Peyer's patch (tissue), 4 donors: ENCODE measurements at regions not wholly inside any gene's neighbourhood (a gene's known extent, or its start where the extent isn't known, plus 50 kb on each side); places are given as distances from the start of the nearest gene placed in this dataset.

ENCODE experiments used
- POLR2A ChIP-seq, 2 donors: fragments of 450-650 bp; IDR thresholded peaks; one replicate each; pipeline ENCODE4 v1.5.1; 2017; ENCODE audit warnings: antibody characterized with exemption in 2 of 2, mild to moderate bottlenecking in 2 of 2, moderate library complexity in 2 of 2
- TF ChIP-seq, protein P1 (sequence below), 6 experiments: fragments of 450-650 bp in 4 of 6; fragments of 200-600 bp in 2 of 6; sonication (generic) in 1 of 6; IDR thresholded peaks; one replicate each; pipeline ENCODE4 v1.5.1; 2017 to 2019; ENCODE audit warnings: antibody characterized with exemption in 6 of 6, mild to moderate bottlenecking in 3 of 6, moderate library complexity in 1 of 6

DNA sequence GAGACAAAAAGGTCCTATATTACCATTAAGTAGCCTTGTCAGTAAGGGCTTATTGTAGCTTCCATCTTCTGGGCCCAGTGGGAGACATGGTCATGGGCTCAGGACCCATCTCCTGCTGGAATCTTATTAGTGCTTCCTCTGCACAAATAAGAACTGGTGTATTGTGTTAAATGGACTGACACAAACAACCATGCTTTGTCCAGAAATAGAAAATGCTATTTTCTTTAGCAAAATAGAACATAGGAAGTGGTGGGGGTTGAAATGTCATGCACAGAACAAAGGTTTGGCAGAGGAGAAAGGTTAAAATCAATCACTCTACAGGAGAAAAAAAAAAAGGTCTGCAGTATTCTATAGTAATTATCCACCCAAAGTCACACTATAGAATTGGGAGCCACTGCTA is 252.2 kb downstream of the ELAVL2 start:
- TF ChIP-seq, protein P1, sequence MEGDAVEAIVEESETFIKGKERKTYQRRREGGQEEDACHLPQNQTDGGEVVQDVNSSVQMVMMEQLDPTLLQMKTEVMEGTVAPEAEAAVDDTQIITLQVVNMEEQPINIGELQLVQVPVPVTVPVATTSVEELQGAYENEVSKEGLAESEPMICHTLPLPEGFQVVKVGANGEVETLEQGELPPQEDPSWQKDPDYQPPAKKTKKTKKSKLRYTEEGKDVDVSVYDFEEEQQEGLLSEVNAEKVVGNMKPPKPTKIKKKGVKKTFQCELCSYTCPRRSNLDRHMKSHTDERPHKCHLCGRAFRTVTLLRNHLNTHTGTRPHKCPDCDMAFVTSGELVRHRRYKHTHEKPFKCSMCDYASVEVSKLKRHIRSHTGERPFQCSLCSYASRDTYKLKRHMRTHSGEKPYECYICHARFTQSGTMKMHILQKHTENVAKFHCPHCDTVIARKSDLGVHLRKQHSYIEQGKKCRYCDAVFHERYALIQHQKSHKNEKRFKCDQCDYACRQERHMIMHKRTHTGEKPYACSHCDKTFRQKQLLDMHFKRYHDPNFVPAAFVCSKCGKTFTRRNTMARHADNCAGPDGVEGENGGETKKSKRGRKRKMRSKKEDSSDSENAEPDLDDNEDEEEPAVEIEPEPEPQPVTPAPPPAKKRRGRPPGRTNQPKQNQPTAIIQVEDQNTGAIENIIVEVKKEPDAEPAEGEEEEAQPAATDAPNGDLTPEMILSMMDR (IDR thresholded peaks at IDR 0.05) = no peak
- TF ChIP-seq POLR2A (IDR thresholded peaks at IDR 0.05) = no peak
